Trophoblast cell (in vitro differentiated cells and primary cell): ENCODE measurements at regions not wholly inside any gene's neighbourhood (a gene's known extent, or its start where the extent isn't known, plus 50 kb on each side); places are given as distances from the start of the nearest gene placed in this dataset.

Experiments used
- DNase-seq, 2 donors: peaks; one replicate each; pipeline ENCODE4 v3.0.0-alpha.2; 2016
- H2AFZ ChIP-seq: 2 replicates; pipeline ENCODE4 v1.6.1; 2013; ENCODE audit warnings: low read length, moderate library complexity, mild to moderate bottlenecking; ENCODE audit not compliant: insufficient read depth, poor library complexity
- H2AK5ac ChIP-seq: 2 replicates; pipeline ENCODE4 v1.6.1; 2013; ENCODE audit warnings: mild to moderate bottlenecking, low read length
- H2BK120ac ChIP-seq: 2 replicates; pipeline ENCODE4 v1.6.1; 2013; ENCODE audit warnings: low read length, mild to moderate bottlenecking, moderate library complexity; ENCODE audit not compliant: insufficient read depth, poor library complexity
- H2BK12ac ChIP-seq: 2 replicates; pipeline ENCODE4 v1.6.1; 2013; ENCODE audit warnings: mild to moderate bottlenecking, low read length, moderate library complexity
- H2BK5ac ChIP-seq: 2 replicates; pipeline ENCODE4 v1.6.1; 2013; ENCODE audit warnings: low read length, low read depth, moderate library complexity, mild to moderate bottlenecking; ENCODE audit not compliant: poor library complexity
- H3K14ac ChIP-seq: 2 replicates; pipeline ENCODE4 v1.6.1; 2013; ENCODE audit warnings: mild to moderate bottlenecking, low read length
- H3K18ac ChIP-seq: 2 replicates; pipeline ENCODE4 v1.6.1; 2013; ENCODE audit warnings: mild to moderate bottlenecking, low read length
- H3K23ac ChIP-seq: 2 replicates; pipeline ENCODE4 v1.6.1; 2013; ENCODE audit warnings: low read length
- H3K27ac ChIP-seq: 2 replicates; pipeline ENCODE4 v1.5.1; 2013; ENCODE audit warnings: low read depth, mild to moderate bottlenecking, inconsistent platforms, low read length, moderate library complexity
- H3K27me3 ChIP-seq: 2 replicates; pipeline ENCODE4 v1.6.1; 2013; ENCODE audit warnings: inconsistent platforms, mild to moderate bottlenecking, low read length, moderate library complexity; ENCODE audit not compliant: insufficient read depth
- H3K36me3 ChIP-seq, 2 experiments: 1 replicate in 1 of 2; 2 replicates in 1 of 2; pipeline ENCODE4 v1.6.1; 2013; ENCODE audit warnings: low read length in 2 of 2, mild to moderate bottlenecking in 2 of 2, moderate library complexity in 1 of 2; ENCODE audit not compliant: insufficient read depth in 2 of 2, control insufficient read depth in 1 of 2
- H3K4ac ChIP-seq: 2 replicates; pipeline ENCODE4 v1.6.1; 2013; ENCODE audit warnings: low read depth, mild to moderate bottlenecking, low read length, moderate library complexity
- H3K4me1 ChIP-seq, 2 experiments: 1 replicate in 1 of 2; 2 replicates in 1 of 2; pipeline ENCODE4 v1.6.1; 2013; ENCODE audit warnings: low read length in 2 of 2, mild to moderate bottlenecking in 2 of 2, moderate library complexity in 1 of 2; ENCODE audit not compliant: insufficient read depth in 2 of 2, control insufficient read depth in 1 of 2
- H3K4me2 ChIP-seq: 2 replicates; pipeline ENCODE4 v1.6.1; 2013; ENCODE audit warnings: inconsistent platforms, mild to moderate bottlenecking, low read length, moderate library complexity
- H3K4me3 ChIP-seq: 2 replicates; pipeline ENCODE4 v1.5.1; 2013; ENCODE audit warnings: mild to moderate bottlenecking, low read depth, low read length, inconsistent platforms
- H3K79me1 ChIP-seq: one replicate; pipeline ENCODE4 v1.6.1; 2013; ENCODE audit warnings: low read length
- H3K79me2 ChIP-seq: 2 replicates; pipeline ENCODE4 v1.6.1; 2013; ENCODE audit warnings: low read length, mild to moderate bottlenecking; ENCODE audit not compliant: control insufficient read depth, insufficient read depth, poor library complexity
- H3K9ac ChIP-seq: 2 replicates; pipeline ENCODE4 v1.6.1; 2013; ENCODE audit warnings: mild to moderate bottlenecking, low read length
- H3K9me3 ChIP-seq: 2 replicates; pipeline ENCODE4 v1.6.1; 2013; ENCODE audit warnings: low read depth, mild to moderate bottlenecking, control low read depth, inconsistent platforms, low read length; ENCODE audit not compliant: insufficient read depth
- H4K12ac ChIP-seq: 2 replicates; pipeline ENCODE4 v1.6.1; 2013; ENCODE audit warnings: low read depth, mild to moderate bottlenecking, low read length, moderate library complexity
- H4K8ac ChIP-seq: 2 replicates; pipeline ENCODE4 v1.6.1; 2013; ENCODE audit warnings: low read depth, mild to moderate bottlenecking, low read length, moderate library complexity
- H4K91ac ChIP-seq: one replicate; pipeline ENCODE4 v1.6.1; 2013; ENCODE audit warnings: low read depth, mild to moderate bottlenecking, low read length, moderate library complexity
- WGBS: extraction: QIAGEN DNeasy Blood & Tissue Kit; methylation state at CpG from one replicate; pipeline ENCODE4 v1.1.7; 2013; ENCODE audit warnings: missing lambda C conversion rate; ENCODE audit not compliant: insufficient read length, insufficient coverage; ENCODE audit errors: extremely low coverage; 5-methylcytosine and 5-hydroxymethylcytosine counted together

- H4K8ac ChIP-seq = no peak overlapping the region
- H2BK5ac ChIP-seq = no peak overlapping the region
- no peaks in the 10 kb centered on the region for H3K27me3 ChIP-seq
- no peak overlapping the region for H2BK12ac ChIP-seq
- H3K27ac ChIP-seq = no peak overlapping the region
- no peaks in the 10 kb centered on the region for H3K36me3 ChIP-seq
- no peaks in the 10 kb centered on the region for H3K9me3 ChIP-seq
- H3K4ac ChIP-seq = no peak overlapping the region
- no peak overlapping the region for H3K14ac ChIP-seq
- H3K4me1 ChIP-seq = no peaks in the 10 kb centered on the region
- no peak overlapping the region for H2AFZ ChIP-seq
- no peaks in the 10 kb centered on the region for H3K79me2 ChIP-seq
- H3K4me2 ChIP-seq = no peak overlapping the region
- H4K91ac ChIP-seq = no peak overlapping the region
- DNase-seq = no peak
- H3K9ac ChIP-seq = no peak overlapping the region
- H3K18ac ChIP-seq = no peak overlapping the region
- H3K4me3 ChIP-seq = no peak overlapping the region
- no peak overlapping the region for H4K12ac ChIP-seq
- H2BK120ac ChIP-seq = no peak overlapping the region
- H2AK5ac ChIP-seq = no peak overlapping the region
- H3K23ac ChIP-seq = no peak overlapping the region
- H3K79me1 ChIP-seq = no peaks in the 10 kb centered on the region
Observed at GRCh38 chr2:144681389-144681788, 161.5 kb upstream of the ZEB2 start.

- DNase-seq = no peak
- H3K4me2 ChIP-seq = no peak overlapping the region
- no peak overlapping the region for H3K9ac ChIP-seq
- H2AK5ac ChIP-seq = no peak overlapping the region
- H2AFZ ChIP-seq = no peak overlapping the region
- no peaks in the 10 kb centered on the region for H3K36me3 ChIP-seq
- no peak overlapping the region for H4K8ac ChIP-seq
- H2BK5ac ChIP-seq = no peak overlapping the region
- no peaks in the 10 kb centered on the region for H3K9me3 ChIP-seq
- H3K79me2 ChIP-seq = no peaks in the 10 kb centered on the region
- no peak overlapping the region for H3K23ac ChIP-seq
- no peak overlapping the region for H2BK120ac ChIP-seq
- H3K27me3 ChIP-seq = no peaks in the 10 kb centered on the region
- H3K4me1 ChIP-seq = no peaks in the 10 kb centered on the region
- H2BK12ac ChIP-seq = no peak overlapping the region
- H3K4ac ChIP-seq = no peak overlapping the region
- H3K27ac ChIP-seq = no peak overlapping the region
- H3K79me1 ChIP-seq = no peaks in the 10 kb centered on the region
- H3K14ac ChIP-seq = no peak overlapping the region
- no peak overlapping the region for H3K4me3 ChIP-seq
- H4K12ac ChIP-seq = no peak overlapping the region
- H4K91ac ChIP-seq = no peak overlapping the region
- WGBS = no CpG with 5 or more reads among the region's 5 CpGs
- H3K18ac ChIP-seq = no peak overlapping the region
Observed at GRCh38 chr2:144679942-144680341, 160.0 kb upstream of the ZEB2 start.

GRCh38 chr2:144678736-144679135 is 158.8 kb upstream of the ZEB2 start:
- Histone ChIP-seq H2BK12ac (no peak overlapping the region), H4K8ac (no peak overlapping the region), H3K79me2 (no peaks in the 10 kb centered on the region), H3K4me2 (no peak overlapping the region), H4K12ac (no peak overlapping the region), H3K18ac (no peak overlapping the region), H3K36me3 (no peaks in the 10 kb centered on the region), H3K4me3 (no peak overlapping the region), H3K4me1 (no peaks in the 10 kb centered on the region), H3K27me3 (no peaks in the 10 kb centered on the region), H3K4ac (no peak overlapping the region), H3K9me3 (no peaks in the 10 kb centered on the region), H3K14ac (no peak overlapping the region), H2AK5ac (no peak overlapping the region), H3K27ac (no peak overlapping the region), H4K91ac (no peak overlapping the region), H2BK5ac (no peak overlapping the region), H2AFZ (no peak overlapping the region), H2BK120ac (no peak overlapping the region), H3K9ac (no peak overlapping the region), H3K23ac (no peak overlapping the region), H3K79me1 (no peaks in the 10 kb centered on the region)
- WGBS = no CpG with 5 or more reads among the region's 1 CpG
- DNase-seq = no peak

GRCh38 chr2:144675731-144676130 is 155.8 kb upstream of the ZEB2 start:
- Histone ChIP-seq H2BK5ac (no peak overlapping the region), H3K27me3 (no peaks in the 10 kb centered on the region), H3K23ac (no peak overlapping the region), H3K79me2 (no peaks in the 10 kb centered on the region), H3K4me2 (no peak overlapping the region), H3K18ac (no peak overlapping the region), H3K14ac (no peak overlapping the region), H3K9me3 (no peaks in the 10 kb centered on the region), H3K4me1 (no peaks in the 10 kb centered on the region), H3K4me3 (no peak overlapping the region), H2AFZ (no peak overlapping the region), H4K12ac (no peak overlapping the region), H2AK5ac (no peak overlapping the region), H2BK12ac (no peak overlapping the region), H3K36me3 (no peaks in the 10 kb centered on the region), H4K91ac (no peak overlapping the region), H3K79me1 (no peaks in the 10 kb centered on the region), H2BK120ac (no peak overlapping the region), H3K9ac (no peak overlapping the region), H4K8ac (no peak overlapping the region), H3K27ac (no peak overlapping the region), H3K4ac (no peak overlapping the region)
- WGBS = no CpG with 5 or more reads among the region's 3 CpGs
- no peak for DNase-seq

DNA sequence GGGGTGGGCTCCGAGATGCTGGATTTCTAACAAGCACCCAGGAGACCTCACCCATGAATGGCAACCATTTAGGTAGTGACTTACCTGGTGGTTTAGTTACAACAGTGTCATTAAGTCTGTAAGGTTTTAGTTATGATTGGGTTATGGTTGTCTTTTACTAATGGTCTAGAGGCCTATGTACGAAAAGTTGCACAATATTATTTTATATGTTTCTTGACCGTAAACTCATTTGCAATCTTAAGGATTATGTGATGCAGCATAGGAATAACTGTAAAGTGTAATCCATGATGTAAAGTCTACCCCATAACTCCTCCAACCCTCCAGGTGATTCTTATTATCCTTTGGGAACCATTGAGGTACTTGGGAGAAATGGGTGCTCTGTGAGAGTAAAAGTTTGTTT is 155.4 kb upstream of the ZEB2 start:
- H3K9me3 ChIP-seq = no peaks in the 10 kb centered on the region
- no peak overlapping the region for H4K91ac ChIP-seq
- no peaks in the 10 kb centered on the region for H3K79me2 ChIP-seq
- H3K4me1 ChIP-seq = no peaks in the 10 kb centered on the region
- no peak overlapping the region for H2BK5ac ChIP-seq
- no peak overlapping the region for H4K12ac ChIP-seq
- no peak overlapping the region for H3K4ac ChIP-seq
- H3K18ac ChIP-seq = no peak overlapping the region
- H3K36me3 ChIP-seq = no peaks in the 10 kb centered on the region
- no CpG with 5 or more reads among the region's 3 CpGs for WGBS
- no peaks in the 10 kb centered on the region for H3K79me1 ChIP-seq
- no peak overlapping the region for H3K4me2 ChIP-seq
- no peak overlapping the region for H3K23ac ChIP-seq
- no peak for DNase-seq
- H2BK120ac ChIP-seq = no peak overlapping the region
- no peak overlapping the region for H3K27ac ChIP-seq
- H2BK12ac ChIP-seq = no peak overlapping the region
- no peak overlapping the region for H3K4me3 ChIP-seq
- no peaks in the 10 kb centered on the region for H3K27me3 ChIP-seq
- no peak overlapping the region for H4K8ac ChIP-seq
- H2AFZ ChIP-seq = no peak overlapping the region
- H3K14ac ChIP-seq = no peak overlapping the region
- H3K9ac ChIP-seq = no peak overlapping the region
- H2AK5ac ChIP-seq = no peak overlapping the region
